ENCODE measurements at regions not wholly inside any gene's neighbourhood (a gene's known extent, or its start where the extent isn't known, plus 50 kb on each side); places are given as distances from the start of the nearest gene placed in this dataset.
"Not testable (repeated sequence)": the region's sequence is repeated elsewhere in the genome, so short reads cannot be mapped to it uniquely, and the experiment has no call there.

- Histone ChIP-seq H3K79me2 (ENCODE audit: insufficient read depth, low read length) (no peaks in the 10 kb centered on the region), H3K4me2 (ENCODE audit: low read depth, low read length, poor library complexity, severe bottlenecking) (no peak overlapping the region), H2AFZ (ENCODE audit: low read depth, low read length, severe bottlenecking) (no peak overlapping the region), H3K9me3 (ENCODE audit: insufficient read depth, low read length) (no peaks in the 10 kb centered on the region), H3K27ac (ENCODE audit: low read depth, low read length) (no peak overlapping the region), H3K9ac (ENCODE audit: low read length) (no peak overlapping the region), H3K27me3 (ENCODE audit: low read length) (no peaks in the 10 kb centered on the region), H3K36me3 (ENCODE audit: low read length) (no peaks in the 10 kb centered on the region), H4K20me1 (ENCODE audit: low read depth, low read length) (no peaks in the 10 kb centered on the region), H3F3A (ENCODE audit: insufficient read depth) (no peaks in the 10 kb centered on the region), H3K4me3 (ENCODE audit: insufficient read depth, low read length, poor library complexity, severe bottlenecking) (no peak overlapping the region), H3K9me2 (replicated peaks; ENCODE audit: insufficient read depth, low read length) (no peaks in the 10 kb centered on the region)
- TF ChIP-seq CTCF (IDR thresholded peaks at IDR 0.05; ENCODE audit: insufficient read depth, low read length, poor library complexity, severe bottlenecking) = no peak
- no peak for TF ChIP-seq EZH2phosphoT487 (conservative IDR thresholded peaks at IDR 0.05; ENCODE audit: low read length)
Observed at GRCh38 chr12:127810041-127810440, 456.9 kb upstream of the TMEM132C start.

GRCh38 chr12:127810459-127810858, 456.5 kb upstream of the TMEM132C start:
- H3F3A ChIP-seq (ENCODE audit: insufficient read depth); H3K4me2 ChIP-seq (ENCODE audit: low read depth, low read length, poor library complexity, severe bottlenecking); H3K4me3 ChIP-seq (ENCODE audit: insufficient read depth, low read length, poor library complexity, severe bottlenecking); H3K9me3 ChIP-seq (ENCODE audit: insufficient read depth, low read length); H3K79me2 ChIP-seq (ENCODE audit: insufficient read depth, low read length); H2AFZ ChIP-seq (ENCODE audit: low read depth, low read length, severe bottlenecking); H3K27me3 ChIP-seq (ENCODE audit: low read length); H3K27ac ChIP-seq (ENCODE audit: low read depth, low read length); H3K36me3 ChIP-seq (ENCODE audit: low read length); H3K9me2 ChIP-seq (replicated peaks; ENCODE audit: insufficient read depth, low read length); H3K9ac ChIP-seq (ENCODE audit: low read length); H4K20me1 ChIP-seq (ENCODE audit: low read depth, low read length): not testable (repeated sequence)

- no peaks in the 10 kb centered on the region for H3K9me2 ChIP-seq (replicated peaks; ENCODE audit: insufficient read depth, low read length)
- no peaks in the 10 kb centered on the region for H3K27me3 ChIP-seq (ENCODE audit: low read length)
- H3K9ac ChIP-seq (ENCODE audit: low read length) = no peak overlapping the region
- no peak overlapping the region for H2AFZ ChIP-seq (ENCODE audit: low read depth, low read length, severe bottlenecking)
- H3K27ac ChIP-seq (ENCODE audit: low read depth, low read length) = no peak overlapping the region
- H3K9me3 ChIP-seq (ENCODE audit: insufficient read depth, low read length) = no peaks in the 10 kb centered on the region
- H3K4me3 ChIP-seq (ENCODE audit: insufficient read depth, low read length, poor library complexity, severe bottlenecking) = no peak overlapping the region
- no peaks in the 10 kb centered on the region for H4K20me1 ChIP-seq (ENCODE audit: low read depth, low read length)
- no peaks in the 10 kb centered on the region for H3K36me3 ChIP-seq (ENCODE audit: low read length)
- H3F3A ChIP-seq (ENCODE audit: insufficient read depth) = no peaks in the 10 kb centered on the region
- H3K4me2 ChIP-seq (ENCODE audit: low read depth, low read length, poor library complexity, severe bottlenecking) = no peak overlapping the region
- no peak for TF ChIP-seq EZH2phosphoT487 (conservative IDR thresholded peaks at IDR 0.05; ENCODE audit: low read length)
- no peak for TF ChIP-seq CTCF (IDR thresholded peaks at IDR 0.05; ENCODE audit: insufficient read depth, low read length, poor library complexity, severe bottlenecking)
- H3K79me2 ChIP-seq (ENCODE audit: insufficient read depth, low read length) = no peaks in the 10 kb centered on the region
Observed at GRCh38 chr12:127811988-127812387, 455.0 kb upstream of the TMEM132C start.

GRCh38 chr12:127813147-127813546, 453.8 kb upstream of the TMEM132C start:
- Histone ChIP-seq H2AFZ (ENCODE audit: low read depth, low read length, severe bottlenecking) (no peak overlapping the region), H3K27ac (ENCODE audit: low read depth, low read length) (no peak overlapping the region), H3K9ac (ENCODE audit: low read length) (no peak overlapping the region)

More at GRCh38 chr12:127813147-127813546, 453.8 kb upstream of the TMEM132C start:
- H3K4me2 ChIP-seq (ENCODE audit: low read depth, low read length, poor library complexity, severe bottlenecking) = no peak overlapping the region
- no peak for TF ChIP-seq EZH2phosphoT487 (conservative IDR thresholded peaks at IDR 0.05; ENCODE audit: low read length)
- TF ChIP-seq CTCF (IDR thresholded peaks at IDR 0.05; ENCODE audit: insufficient read depth, low read length, poor library complexity, severe bottlenecking) = no peak
- no peaks in the 10 kb centered on the region for H3F3A ChIP-seq (ENCODE audit: insufficient read depth)
- H3K36me3 ChIP-seq (ENCODE audit: low read length) = no peaks in the 10 kb centered on the region
- no peaks in the 10 kb centered on the region for H3K27me3 ChIP-seq (ENCODE audit: low read length)
- H3K4me3 ChIP-seq (ENCODE audit: insufficient read depth, low read length, poor library complexity, severe bottlenecking) = no peak overlapping the region
- no peaks in the 10 kb centered on the region for H3K79me2 ChIP-seq (ENCODE audit: insufficient read depth, low read length)
- no peaks in the 10 kb centered on the region for H4K20me1 ChIP-seq (ENCODE audit: low read depth, low read length)
- no peaks in the 10 kb centered on the region for H3K9me3 ChIP-seq (ENCODE audit: insufficient read depth, low read length)
- H3K9me2 ChIP-seq (replicated peaks; ENCODE audit: insufficient read depth, low read length) = no peaks in the 10 kb centered on the region
